CD14-positive monocyte (primary cell): ENCODE measurements at regions not wholly inside any gene's neighbourhood (a gene's known extent, or its start where the extent isn't known, plus 50 kb on each side); places are given as distances from the start of the nearest gene placed in this dataset.

Experiments
- DNase-seq, 3 donors: peaks; one replicate each; pipeline ENCODE4 v3.0.0-alpha.2; 2011 to 2022
- H2AFZ ChIP-seq: 2 replicates; pipeline ENCODE4 v1.6.0; 2012; ENCODE audit warnings: mild to moderate bottlenecking, low read depth, low read length, inconsistent platforms; ENCODE audit not compliant: insufficient read depth, poor library complexity, severe bottlenecking
- H3K27ac ChIP-seq, 2 donors: 1 replicate in 1 of 2; 2 replicates in 1 of 2; pipeline ENCODE4 v1.5.1; 2012 to 2013; ENCODE audit warnings: low read length in 2 of 2, control low read depth in 1 of 2, inconsistent platforms in 1 of 2, low read depth in 1 of 2, mild to moderate bottlenecking in 1 of 2
- H3K27me3 ChIP-seq, 2 donors: one replicate each; pipeline versions ENCODE4 v1.6.0 to v1.6.1; 2011 to 2013; ENCODE audit warnings: low read length in 2 of 2; ENCODE audit not compliant: control insufficient read depth in 2 of 2, insufficient read depth in 2 of 2
- H3K36me3 ChIP-seq, 2 donors: replicated peaks in 1 of 2; 1 replicate in 1 of 2; 2 replicates in 1 of 2; pipeline versions ENCODE4 v1.5.1 to v1.6.1; 2012 to 2013; ENCODE audit warnings: low read length in 2 of 2, control low read depth in 1 of 2, inconsistent platforms in 1 of 2, mild to moderate bottlenecking in 1 of 2; ENCODE audit not compliant: insufficient read depth in 2 of 2, control insufficient read depth in 1 of 2
- H3K4me1 ChIP-seq, 2 donors: 1 replicate in 1 of 2; 2 replicates in 1 of 2; pipeline versions ENCODE4 v1.5.1 to v1.6.1; 2012 to 2013; ENCODE audit warnings: low read length in 2 of 2, control low read depth in 1 of 2, inconsistent platforms in 1 of 2, mild to moderate bottlenecking in 1 of 2, moderate library complexity in 1 of 2; ENCODE audit not compliant: insufficient read depth in 2 of 2, control insufficient read depth in 1 of 2
- H3K4me2 ChIP-seq: replicated peaks from 2 replicates; pipeline ENCODE3; 2012; ENCODE audit warnings: low read length, moderate library complexity, mild to moderate bottlenecking; ENCODE audit not compliant: poor library complexity, severe bottlenecking; ENCODE audit errors: extremely low read depth
- H3K4me3 ChIP-seq, 3 experiments: fragments of 200-600 bp in 1 of 3; sonication (generic) in 1 of 3; replicated peaks in 1 of 3; 1 replicate in 2 of 3; 2 replicates in 1 of 3; pipeline ENCODE4 v1.5.1; 2011 to 2013; ENCODE audit warnings: low read length in 3 of 3, mild to moderate bottlenecking in 3 of 3, control low read depth in 2 of 3, low read depth in 2 of 3, inconsistent platforms in 1 of 3, moderate library complexity in 1 of 3
- H3K79me2 ChIP-seq: 2 replicates; pipeline ENCODE4 v1.6.0; 2012; ENCODE audit warnings: mild to moderate bottlenecking, control low read depth, inconsistent platforms, low read length, moderate library complexity; ENCODE audit not compliant: insufficient read depth
- H3K9ac ChIP-seq: 2 replicates; pipeline ENCODE4 v1.6.0; 2017; ENCODE audit warnings: low read length, mild to moderate bottlenecking; ENCODE audit not compliant: insufficient read depth, poor library complexity, severe bottlenecking
- H3K9me3 ChIP-seq, 2 donors: replicated peaks in 1 of 2; 1 replicate in 1 of 2; 2 replicates in 1 of 2; pipeline versions ENCODE4 v1.5.1 to v1.6.1; 2012 to 2013; ENCODE audit warnings: low read length in 2 of 2, control low read depth in 1 of 2; ENCODE audit not compliant: control insufficient read depth in 1 of 2, insufficient read depth in 1 of 2
- H4K20me1 ChIP-seq: 2 replicates; pipeline ENCODE4 v1.6.0; 2012; ENCODE audit warnings: mild to moderate bottlenecking, low read length, control low read depth, moderate library complexity; ENCODE audit not compliant: insufficient read depth
- H3K27ac Mint-ChIP-seq, 7 donors: one replicate each; pipeline ENCODE4 v1.8.0; 2020; ENCODE audit warnings: mild to moderate bottlenecking in 7 of 7, mixed read lengths in 7 of 7, moderate library complexity in 6 of 7, inconsistent platforms in 2 of 7
- H3K27me3 Mint-ChIP-seq, 3 donors: one replicate each; pipeline ENCODE4 v1.8.0; 2021 to 2022; ENCODE audit warnings: low read depth in 3 of 3, mild to moderate bottlenecking in 3 of 3, mixed read lengths in 3 of 3, moderate library complexity in 3 of 3, inconsistent platforms in 1 of 3
- H3K36me3 Mint-ChIP-seq, 2 donors: one replicate each; pipeline ENCODE4 v1.8.0; 2020; ENCODE audit warnings: mixed read lengths in 2 of 2, inconsistent platforms in 1 of 2, mild to moderate bottlenecking in 1 of 2
- H3K4me1 Mint-ChIP-seq: one replicate; pipeline ENCODE4 v1.8.0; 2020; ENCODE audit warnings: mild to moderate bottlenecking, mixed read lengths
- H3K4me3 Mint-ChIP-seq, 2 donors: one replicate each; pipeline ENCODE4 v1.8.0; 2020; ENCODE audit warnings: mild to moderate bottlenecking in 2 of 2, mixed read lengths in 2 of 2, moderate library complexity in 1 of 2
- H3K9me3 Mint-ChIP-seq, 7 donors: one replicate each; pipeline ENCODE4 v1.8.0; 2020 to 2022; ENCODE audit warnings: mixed read lengths in 7 of 7, mild to moderate bottlenecking in 6 of 7, moderate library complexity in 6 of 7, inconsistent platforms in 2 of 7
- CTCF ChIP-seq: fragments of 200-600 bp; IDR thresholded peaks from one replicate; pipeline ENCODE4 v1.8.0; 2022; ENCODE audit warnings: antibody characterized with exemption, mild to moderate bottlenecking
- intact Hi-C, 2 donors: fragments of 100-400 bp; cut with micrococcal nuclease; formaldehyde crosslinking; loops; one replicate each; pipeline versions ENCODE4 v1.15.0 to v1.15.1; 2023

DNA sequence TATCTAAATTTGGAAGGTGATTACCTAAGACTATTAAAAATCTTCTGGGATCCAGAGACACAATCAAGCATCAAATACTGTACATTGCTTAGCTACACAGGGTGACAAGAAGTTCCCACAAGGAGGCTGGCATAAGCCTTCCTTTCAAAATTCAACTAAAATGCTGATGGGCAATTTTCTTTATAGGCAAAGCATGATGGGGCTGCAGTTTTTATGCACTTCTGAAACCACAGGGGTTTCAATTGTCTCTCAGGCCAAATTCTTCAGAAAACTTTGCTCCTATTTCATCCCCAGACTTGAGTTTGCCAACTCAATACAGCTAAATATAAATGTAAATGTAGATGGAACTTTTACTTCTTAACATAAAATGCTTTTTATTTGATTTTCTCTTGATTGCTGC is 241.6 kb downstream of the ZPLD1 start:
- no peaks in the 10 kb centered on the region for H4K20me1 ChIP-seq
- no peaks in the 10 kb centered on the region for H3K36me3 ChIP-seq
- H3K4me3 ChIP-seq, result no peak overlapping the region
- no peak overlapping the region for H3K9ac ChIP-seq
- TF ChIP-seq CTCF, result no peak
- Mint-ChIP-seq H3K27ac (no peak overlapping the region), H3K27me3 (peaks cover 0 to 2% (median 2%) of the 10 kb centered on the region in 3 donors), H3K9me3 (no peaks in the 10 kb centered on the region), H3K36me3 (no peaks in the 10 kb centered on the region), H3K4me3 (no peak overlapping the region), H3K4me1 (peaks cover 4% of the 10 kb centered on the region)
- H3K9me3 ChIP-seq, result no peaks in the 10 kb centered on the region
- no peaks in the 10 kb centered on the region for H3K79me2 ChIP-seq
- H3K27ac ChIP-seq, result no peak overlapping the region
- intact Hi-C loops, result no loop called here
- DNase-seq, result no peak
- no peak overlapping the region for H2AFZ ChIP-seq
- H3K4me1 ChIP-seq, result no peaks in the 10 kb centered on the region
- no peaks in the 10 kb centered on the region for H3K27me3 ChIP-seq
- no peak overlapping the region for H3K4me2 ChIP-seq

DNA sequence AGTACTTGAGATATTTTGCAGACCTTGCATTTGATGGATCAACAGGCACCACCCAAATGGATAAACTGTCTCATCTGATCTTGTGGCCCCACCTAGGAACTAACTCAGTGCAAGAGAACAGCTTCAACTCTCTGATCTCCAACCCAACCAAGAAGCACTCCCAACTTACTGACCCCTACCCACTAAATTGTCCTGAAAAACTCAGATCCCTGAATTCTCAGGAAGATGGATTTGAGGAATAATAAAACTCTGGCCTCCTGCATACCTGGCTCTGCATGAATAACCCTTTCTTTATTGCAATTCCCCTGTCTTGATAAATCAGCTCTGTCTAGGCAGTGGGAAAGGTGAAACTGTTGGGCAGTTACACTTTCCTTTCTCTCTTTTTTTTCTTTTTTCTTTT is 247.9 kb downstream of the ZPLD1 start:
- no peaks in the 10 kb centered on the region for H3K79me2 ChIP-seq
- no peaks in the 10 kb centered on the region for H3K36me3 ChIP-seq
- Mint-ChIP-seq H3K9me3 (no peaks in the 10 kb centered on the region), H3K4me3 (no peak overlapping the region), H3K27ac (no peak overlapping the region), H3K27me3 (no peaks in the 10 kb centered on the region), H3K4me1 (no peaks in the 10 kb centered on the region), H3K36me3 (no peaks in the 10 kb centered on the region)
- H3K4me3 ChIP-seq, result no peak overlapping the region
- H4K20me1 ChIP-seq, result no peaks in the 10 kb centered on the region
- no peak overlapping the region for H2AFZ ChIP-seq
- no peak overlapping the region for H3K27ac ChIP-seq
- H3K9me3 ChIP-seq, result no peaks in the 10 kb centered on the region
- DNase-seq, result no peak
- H3K4me2 ChIP-seq, result no peak overlapping the region
- H3K9ac ChIP-seq, result no peak overlapping the region
- no peak for TF ChIP-seq CTCF
- no peaks in the 10 kb centered on the region for H3K27me3 ChIP-seq
- intact Hi-C loops, result no loop called here
- no peaks in the 10 kb centered on the region for H3K4me1 ChIP-seq
